GM12891 (cell line): ENCODE measurements at regions not wholly inside any gene's neighbourhood (a gene's known extent, or its start where the extent isn't known, plus 50 kb on each side); places are given as distances from the start of the nearest gene placed in this dataset.
"Not testable (repeated sequence)": the region's sequence is repeated elsewhere in the genome, so short reads cannot be mapped to it uniquely, and the experiment has no call there.

Experiments used
- DNase-seq: peaks from one replicate; pipeline ENCODE4 v3.0.0; 2011; ENCODE audit warnings: low spot score; ENCODE audit not compliant: insufficient read length
- FAIRE-seq: peaks from 2 replicates; lab custom pipeline; 2011; peaks lifted over from hg19 to GRCh38; lab: Jason Lieb, UNC
- PAX5 ChIP-seq: IDR thresholded peaks from 2 replicates; pipeline ENCODE4 v1.6.1; 2011; ENCODE audit warnings: low read length, moderate library complexity, mild to moderate bottlenecking; ENCODE audit not compliant: insufficient read depth, severe bottlenecking
- POLR2A ChIP-seq: IDR thresholded peaks from 2 replicates; pipeline ENCODE4 v1.6.1; 2011; ENCODE audit warnings: low read depth, low read length, control low read depth
- POLR2AphosphoS5 ChIP-seq: IDR thresholded peaks from 2 replicates; pipeline ENCODE4 v1.6.1; 2011; ENCODE audit warnings: low read depth, low read length, control low read depth
- POU2F2 ChIP-seq: IDR thresholded peaks from 2 replicates; pipeline ENCODE4 v1.6.1; 2011; ENCODE audit warnings: low read depth, mild to moderate bottlenecking, control low read depth, low read length, moderate library complexity
- SPI1 ChIP-seq: IDR thresholded peaks from 2 replicates; pipeline ENCODE4 v1.6.1; 2011; ENCODE audit warnings: low read depth, low read length, control low read depth
- TAF1 ChIP-seq: IDR thresholded peaks from 2 replicates; pipeline ENCODE4 v1.6.1; 2011; ENCODE audit warnings: low read depth, low read length, control low read depth

- TF ChIP-seq POLR2A (no peak), SPI1 (no peak), TAF1 (no peak), PAX5 (no peak), POU2F2 (no peak), POLR2AphosphoS5 (no peak)
- DNase-seq (no peak), FAIRE-seq (no peak)
Observed at GRCh38 chr5:108562205-108562454, 180.2 kb upstream of the FBXL17 start.

- FAIRE-seq (no peak), DNase-seq (no peak)
- TF ChIP-seq POLR2A (no peak), SPI1 (no peak), PAX5 (no peak), TAF1 (no peak), POU2F2 (no peak), POLR2AphosphoS5 (no peak)
Observed at GRCh38 chr5:108561416-108562204, 179.7 kb upstream of the FBXL17 start.

GRCh38 chr5:108560581-108560980, 178.7 kb upstream of the FBXL17 start:
- DNase-seq (no peak), FAIRE-seq (no peak)
- TF ChIP-seq TAF1 (no peak), POLR2AphosphoS5 (no peak), POU2F2 (no peak), SPI1 (no peak), PAX5 (no peak), POLR2A (no peak)

- TF ChIP-seq PAX5, result no peak
- TF ChIP-seq POLR2AphosphoS5, result no peak
- TF ChIP-seq POLR2A, result no peak
- TF ChIP-seq POU2F2, result no peak
- DNase-seq (no peak), FAIRE-seq (no peak)
Observed at GRCh38 chr5:108560166-108560565, 178.3 kb upstream of the FBXL17 start.

GRCh38 chr5:108558840-108559239, 176.9 kb upstream of the FBXL17 start:
- DNase-seq, FAIRE-seq: not testable (repeated sequence)

- not testable (repeated sequence) for FAIRE-seq, DNase-seq
Observed at GRCh38 chr5:108558142-108558541, 176.2 kb upstream of the FBXL17 start.

GRCh38 chr5:108557686-108558085, 175.8 kb upstream of the FBXL17 start:
- FAIRE-seq, result no peak

GRCh38 chr5:108556441-108557145, 174.7 kb upstream of the FBXL17 start:
- DNase-seq, result no peak
- no peak for TF ChIP-seq POLR2A
- TF ChIP-seq SPI1, result no peak
- TF ChIP-seq TAF1, result no peak
- no peak for TF ChIP-seq POLR2AphosphoS5
- TF ChIP-seq PAX5, result no peak
- TF ChIP-seq POU2F2, result no peak
- no peak for FAIRE-seq

More at GRCh38 chr5:108557686-108558085, 175.8 kb upstream of the FBXL17 start:
- TF ChIP-seq PAX5 (no peak), POLR2A (no peak), SPI1 (no peak)
- no peak for DNase-seq

GRCh38 chr5:108548684-108549596, 167.0 kb upstream of the FBXL17 start:
- FAIRE-seq, result no peak
- DNase-seq, result no peak
- TF ChIP-seq POLR2AphosphoS5 (no peak), POU2F2 (no peak), PAX5 (no peak), SPI1 (no peak), POLR2A (no peak), TAF1 (no peak)
